ENCODE measurements at regions not wholly inside any gene's neighbourhood (a gene's known extent, or its start where the extent isn't known, plus 50 kb on each side); places are given as distances from the start of the nearest gene placed in this dataset.

- H3K9me2 ChIP-seq (replicated peaks; ENCODE audit: low read depth, low read length) = 0 out of 2 replicates have a peak, but pooled peaks cover 6% of the 10 kb centered on the region
- no peaks in the 10 kb centered on the region for H3F3A ChIP-seq (ENCODE audit: low read depth)
- no peaks in the 10 kb centered on the region for H4K20me1 ChIP-seq (ENCODE audit: insufficient read depth, low read length, poor library complexity, severe bottlenecking)
- no peak overlapping the region for H3K4me3 ChIP-seq (ENCODE audit: low read length, poor library complexity, severe bottlenecking)
- H2AFZ ChIP-seq (ENCODE audit: low read length) = no peak overlapping the region
- no peaks in the 10 kb centered on the region for H3K9me3 ChIP-seq (ENCODE audit: insufficient read depth, low read depth, low read length)
- TF ChIP-seq CTCF (conservative IDR thresholded peaks at IDR 0.05; ENCODE audit: low read length) (no peak), EZH2phosphoT487 (IDR thresholded peaks at IDR 0.05; ENCODE audit: borderline replicate concordance) (no peak)
- H3K36me3 ChIP-seq (ENCODE audit: insufficient read depth, low read length) = no peaks in the 10 kb centered on the region
- H3K79me2 ChIP-seq (ENCODE audit: insufficient read depth, low read length) = no peaks in the 10 kb centered on the region
- no peak overlapping the region for H3K9ac ChIP-seq (ENCODE audit: low read depth, low read length, poor library complexity, severe bottlenecking)
- H3K4me1 ChIP-seq (ENCODE audit: insufficient read depth, low read length, poor library complexity, severe bottlenecking) = no peaks in the 10 kb centered on the region
- no peaks in the 10 kb centered on the region for H3K27me3 ChIP-seq (ENCODE audit: insufficient read depth, low read length, poor library complexity, severe bottlenecking)
- no peak overlapping the region for H3K4me2 ChIP-seq (ENCODE audit: low read depth, low read length, poor library complexity, severe bottlenecking)
Observed at GRCh38 chr4:166673911-166674310, 560.4 kb downstream of the SPOCK3 start.

GRCh38 chr4:166675411-166675810 is 558.9 kb downstream of the SPOCK3 start:
- H3F3A ChIP-seq (ENCODE audit: low read depth) = no peaks in the 10 kb centered on the region
- H2AFZ ChIP-seq (ENCODE audit: low read length) = no peak overlapping the region
- H3K9me3 ChIP-seq (ENCODE audit: insufficient read depth, low read depth, low read length) = no peaks in the 10 kb centered on the region
- no peak overlapping the region for H3K4me2 ChIP-seq (ENCODE audit: low read depth, low read length, poor library complexity, severe bottlenecking)
- no peaks in the 10 kb centered on the region for H3K79me2 ChIP-seq (ENCODE audit: insufficient read depth, low read length)
- H3K36me3 ChIP-seq (ENCODE audit: insufficient read depth, low read length) = no peaks in the 10 kb centered on the region
- H4K20me1 ChIP-seq (ENCODE audit: insufficient read depth, low read length, poor library complexity, severe bottlenecking) = no peaks in the 10 kb centered on the region
- H3K9ac ChIP-seq (ENCODE audit: low read depth, low read length, poor library complexity, severe bottlenecking) = no peak overlapping the region
- H3K4me3 ChIP-seq (ENCODE audit: low read length, poor library complexity, severe bottlenecking) = no peak overlapping the region
- H3K4me1 ChIP-seq (ENCODE audit: insufficient read depth, low read length, poor library complexity, severe bottlenecking) = no peaks in the 10 kb centered on the region
- H3K9me2 ChIP-seq (replicated peaks; ENCODE audit: low read depth, low read length) = 0 out of 2 replicates have a peak, but pooled peaks cover 6% of the 10 kb centered on the region
- TF ChIP-seq EZH2phosphoT487 (IDR thresholded peaks at IDR 0.05; ENCODE audit: borderline replicate concordance) = no peak
- H3K27me3 ChIP-seq (ENCODE audit: insufficient read depth, low read length, poor library complexity, severe bottlenecking) = no peaks in the 10 kb centered on the region

- Histone ChIP-seq H3K9me3 (ENCODE audit: insufficient read depth, low read depth, low read length) (no peaks in the 10 kb centered on the region), H4K20me1 (ENCODE audit: insufficient read depth, low read length, poor library complexity, severe bottlenecking) (no peaks in the 10 kb centered on the region), H3K4me2 (ENCODE audit: low read depth, low read length, poor library complexity, severe bottlenecking) (no peak overlapping the region), H3K27me3 (ENCODE audit: insufficient read depth, low read length, poor library complexity, severe bottlenecking) (no peaks in the 10 kb centered on the region), H3F3A (ENCODE audit: low read depth) (no peaks in the 10 kb centered on the region), H3K4me1 (ENCODE audit: insufficient read depth, low read length, poor library complexity, severe bottlenecking) (no peaks in the 10 kb centered on the region), H3K36me3 (ENCODE audit: insufficient read depth, low read length) (no peaks in the 10 kb centered on the region), H3K9ac (ENCODE audit: low read depth, low read length, poor library complexity, severe bottlenecking) (no peak overlapping the region), H2AFZ (ENCODE audit: low read length) (no peak overlapping the region), H3K79me2 (ENCODE audit: insufficient read depth, low read length) (no peaks in the 10 kb centered on the region), H3K9me2 (replicated peaks; ENCODE audit: low read depth, low read length) (0 out of 2 replicates have a peak, but pooled peaks cover 6% of the 10 kb centered on the region), H3K4me3 (ENCODE audit: low read length, poor library complexity, severe bottlenecking) (no peak overlapping the region)
- TF ChIP-seq EZH2phosphoT487 (IDR thresholded peaks at IDR 0.05; ENCODE audit: borderline replicate concordance) = no peak
Observed at GRCh38 chr4:166680796-166681195, 553.5 kb downstream of the SPOCK3 start.

- no peaks in the 10 kb centered on the region for H3K4me1 ChIP-seq (ENCODE audit: insufficient read depth, low read length, poor library complexity, severe bottlenecking)
- H3K4me3 ChIP-seq (ENCODE audit: low read length, poor library complexity, severe bottlenecking) = no peak overlapping the region
- no peak overlapping the region for H3K9ac ChIP-seq (ENCODE audit: low read depth, low read length, poor library complexity, severe bottlenecking)
- no peaks in the 10 kb centered on the region for H3K9me2 ChIP-seq (replicated peaks; ENCODE audit: low read depth, low read length)
- H2AFZ ChIP-seq (ENCODE audit: low read length) = no peak overlapping the region
- H3K79me2 ChIP-seq (ENCODE audit: insufficient read depth, low read length) = no peaks in the 10 kb centered on the region
- H3F3A ChIP-seq (ENCODE audit: low read depth) = no peaks in the 10 kb centered on the region
- no peaks in the 10 kb centered on the region for H3K9me3 ChIP-seq (ENCODE audit: insufficient read depth, low read depth, low read length)
- H3K36me3 ChIP-seq (ENCODE audit: insufficient read depth, low read length) = no peaks in the 10 kb centered on the region
- H3K27me3 ChIP-seq (ENCODE audit: insufficient read depth, low read length, poor library complexity, severe bottlenecking) = no peaks in the 10 kb centered on the region
- no peak for TF ChIP-seq CTCF (conservative IDR thresholded peaks at IDR 0.05; ENCODE audit: low read length)
- no peak for TF ChIP-seq EZH2phosphoT487 (IDR thresholded peaks at IDR 0.05; ENCODE audit: borderline replicate concordance)
- no peak overlapping the region for H3K4me2 ChIP-seq (ENCODE audit: low read depth, low read length, poor library complexity, severe bottlenecking)
- H4K20me1 ChIP-seq (ENCODE audit: insufficient read depth, low read length, poor library complexity, severe bottlenecking) = no peaks in the 10 kb centered on the region
Observed at GRCh38 chr4:166682200-166682599, 552.1 kb downstream of the SPOCK3 start.
